ENCODE measurements at regions not wholly inside any gene's neighbourhood (a gene's known extent, or its start where the extent isn't known, plus 50 kb on each side); places are given as distances from the start of the nearest gene placed in this dataset.

- H3K36me3 Mint-ChIP-seq (ENCODE audit: insufficient read depth), result no peaks in the 10 kb centered on the region
- DNase-seq (no peak), ATAC-seq (no peak)
- H3K4me1 Mint-ChIP-seq (ENCODE audit: low read depth), result peaks cover 19% of the 10 kb centered on the region
- no peak overlapping the region for H3K4me3 Mint-ChIP-seq
- no peaks in the 10 kb centered on the region for H3K27me3 Mint-ChIP-seq (ENCODE audit: low read depth)
- no peaks in the 10 kb centered on the region for H3K9me3 Mint-ChIP-seq
Observed at GRCh38 chr12:124686370-124687173, 119.2 kb upstream of the NCOR2 start.

- ATAC-seq, result no peak
- Mint-ChIP-seq H3K27me3 (ENCODE audit: low read depth) (no peaks in the 10 kb centered on the region), H3K4me1 (ENCODE audit: low read depth) (peaks cover 19% of the 10 kb centered on the region), H3K4me3 (no peak overlapping the region), H3K9me3 (no peaks in the 10 kb centered on the region), H3K36me3 (ENCODE audit: insufficient read depth) (no peaks in the 10 kb centered on the region)
- no peak for DNase-seq
Observed at GRCh38 chr12:124685689-124686369, 118.4 kb upstream of the NCOR2 start.

GRCh38 chr12:124684971-124685688, 117.7 kb upstream of the NCOR2 start:
- ATAC-seq (peak; percentile 69 to 72), DNase-seq (no peak)
- H3K27me3 Mint-ChIP-seq (ENCODE audit: low read depth), result no peaks in the 10 kb centered on the region
- no peaks in the 10 kb centered on the region for H3K36me3 Mint-ChIP-seq (ENCODE audit: insufficient read depth)
- H3K9me3 Mint-ChIP-seq, result no peaks in the 10 kb centered on the region
- no peak overlapping the region for H3K4me3 Mint-ChIP-seq
- H3K4me1 Mint-ChIP-seq (ENCODE audit: low read depth), result peaks cover 19% of the 10 kb centered on the region

- DNase-seq, result no peak
- Mint-ChIP-seq H3K4me3 (no peak overlapping the region), H3K27me3 (ENCODE audit: low read depth) (no peaks in the 10 kb centered on the region), H3K4me1 (ENCODE audit: low read depth) (peaks cover 19% of the 10 kb centered on the region), H3K9me3 (no peaks in the 10 kb centered on the region), H3K36me3 (ENCODE audit: insufficient read depth) (no peaks in the 10 kb centered on the region)
- no peak for ATAC-seq
Observed at GRCh38 chr12:124684496-124684895, 117.1 kb upstream of the NCOR2 start.

- Mint-ChIP-seq H3K4me1 (ENCODE audit: low read depth) (peaks cover 18% of the 10 kb centered on the region), H3K4me3 (no peak overlapping the region), H3K27me3 (ENCODE audit: low read depth) (no peaks in the 10 kb centered on the region), H3K36me3 (ENCODE audit: insufficient read depth) (no peaks in the 10 kb centered on the region), H3K9me3 (no peaks in the 10 kb centered on the region)
- no peak for ATAC-seq
- no peak for DNase-seq
Observed at GRCh38 chr12:124683152-124684124, 116.0 kb upstream of the NCOR2 start.

GRCh38 chr12:124682425-124683151, 115.2 kb upstream of the NCOR2 start:
- Mint-ChIP-seq H3K36me3 (ENCODE audit: insufficient read depth) (no peaks in the 10 kb centered on the region), H3K4me1 (ENCODE audit: low read depth) (peaks cover 10% of the 10 kb centered on the region), H3K9me3 (no peaks in the 10 kb centered on the region), H3K4me3 (no peak overlapping the region), H3K27me3 (ENCODE audit: low read depth) (no peaks in the 10 kb centered on the region)
- ATAC-seq, result no peak
- DNase-seq, result no peak

GRCh38 chr12:124681779-124682391, 114.5 kb upstream of the NCOR2 start:
- Mint-ChIP-seq H3K27me3 (ENCODE audit: low read depth) (no peaks in the 10 kb centered on the region), H3K36me3 (ENCODE audit: insufficient read depth) (no peaks in the 10 kb centered on the region), H3K4me3 (no peak overlapping the region), H3K9me3 (no peaks in the 10 kb centered on the region), H3K4me1 (ENCODE audit: low read depth) (peaks cover 4% of the 10 kb centered on the region)
- DNase-seq, result no peak
- ATAC-seq, result no peak

- no peaks in the 10 kb centered on the region for H3K27me3 Mint-ChIP-seq (ENCODE audit: low read depth)
- peak in 1 of 2 donors; percentile 65 for ATAC-seq
- DNase-seq, result no peak
- H3K9me3 Mint-ChIP-seq, result no peaks in the 10 kb centered on the region
- H3K4me3 Mint-ChIP-seq, result no peak overlapping the region
- peaks cover 4% of the 10 kb centered on the region for H3K4me1 Mint-ChIP-seq (ENCODE audit: low read depth)
- no peaks in the 10 kb centered on the region for H3K36me3 Mint-ChIP-seq (ENCODE audit: insufficient read depth)
Observed at GRCh38 chr12:124680863-124681778, 113.7 kb upstream of the NCOR2 start.

GRCh38 chr12:124679533-124680371, 112.3 kb upstream of the NCOR2 start:
- no peaks in the 10 kb centered on the region for H3K27me3 Mint-ChIP-seq (ENCODE audit: low read depth)
- no peaks in the 10 kb centered on the region for H3K36me3 Mint-ChIP-seq (ENCODE audit: insufficient read depth)
- peaks cover under 1% of the 10 kb centered on the region for H3K4me1 Mint-ChIP-seq (ENCODE audit: low read depth)
- DNase-seq, result no peak
- H3K4me3 Mint-ChIP-seq, result no peak overlapping the region
- ATAC-seq, result no peak
- H3K9me3 Mint-ChIP-seq, result no peaks in the 10 kb centered on the region

GRCh38 chr12:124679047-124679446, 111.6 kb upstream of the NCOR2 start:
- no peak overlapping the region for H3K4me3 Mint-ChIP-seq
- no peaks in the 10 kb centered on the region for H3K27me3 Mint-ChIP-seq (ENCODE audit: low read depth)
- DNase-seq, result no peak
- no peaks in the 10 kb centered on the region for H3K36me3 Mint-ChIP-seq (ENCODE audit: insufficient read depth)
- H3K4me1 Mint-ChIP-seq (ENCODE audit: low read depth), result no peaks in the 10 kb centered on the region
- H3K9me3 Mint-ChIP-seq, result no peaks in the 10 kb centered on the region
- ATAC-seq, result no peak

GRCh38 chr12:124678421-124678893, 111.0 kb upstream of the NCOR2 start:
- Mint-ChIP-seq H3K4me3 (no peak overlapping the region), H3K27me3 (ENCODE audit: low read depth) (no peaks in the 10 kb centered on the region), H3K9me3 (no peaks in the 10 kb centered on the region), H3K36me3 (ENCODE audit: insufficient read depth) (no peaks in the 10 kb centered on the region), H3K4me1 (ENCODE audit: low read depth) (no peaks in the 10 kb centered on the region)
- no peak for DNase-seq
- no peak for ATAC-seq

Data from activated T-cell treated with anti-CD3 and anti-CD28 coated beads, Interleukin-2, amount 50 U/mL, for 4 hours (primary cell).